Esophagus squamous epithelium (tissue), 5 donors: ENCODE measurements at regions not wholly inside any gene's neighbourhood (a gene's known extent, or its start where the extent isn't known, plus 50 kb on each side); places are given as distances from the start of the nearest gene placed in this dataset.

Experiments used
- DNase-seq: peaks from one replicate; lab custom pipeline; 2025; lab: John Stamatoyannopoulos, UW
- H3K27ac ChIP-seq, 4 donors: fragments of 200-600 bp; sonication (generic); one replicate each; pipeline ENCODE4 v1.5.1; 2016 to 2019; ENCODE audit warnings: mild to moderate bottlenecking in 1 of 4
- H3K27me3 ChIP-seq, 4 donors: fragments of 200-600 bp; sonication (generic); 1 replicate in 3 of 4; 2 replicates in 1 of 4; pipeline versions ENCODE4 v1.5.1 to v1.6.0; 2017 to 2021; ENCODE audit warnings: antibody characterized with exemption in 1 of 4
- H3K36me3 ChIP-seq, 3 donors: fragments of 200-600 bp; sonication (generic); one replicate each; pipeline ENCODE4 v1.5.1; 2016 to 2019
- H3K4me1 ChIP-seq, 3 donors: fragments of 200-600 bp; sonication (generic); one replicate each; pipeline ENCODE4 v1.5.1; 2017 to 2019
- H3K4me3 ChIP-seq, 4 donors: fragments of 200-600 bp; sonication (generic); 1 replicate in 3 of 4; 2 replicates in 1 of 4; pipeline ENCODE4 v1.5.1; 2016 to 2019; ENCODE audit warnings: mild to moderate bottlenecking in 2 of 4, moderate library complexity in 1 of 4
- H3K9me3 ChIP-seq, 3 donors: fragments of 200-600 bp; sonication (generic); one replicate each; pipeline ENCODE4 v1.5.1; 2016 to 2019
- CTCF ChIP-seq, 6 experiments: fragments of 450-650 bp in 4 of 6; fragments of 200-600 bp in 2 of 6; sonication (generic) in 2 of 6; IDR thresholded peaks; one replicate each; pipeline ENCODE4 v1.5.1; 2016 to 2019; ENCODE audit warnings: antibody characterized with exemption in 6 of 6, mild to moderate bottlenecking in 4 of 6, moderate library complexity in 4 of 6
- POLR2A ChIP-seq, 4 donors: fragments of 450-650 bp; IDR thresholded peaks; one replicate each; pipeline ENCODE4 v1.6.1; 2017; ENCODE audit warnings: antibody characterized with exemption in 4 of 4, mild to moderate bottlenecking in 4 of 4, moderate library complexity in 3 of 4
- WGBS, 2 donors: methylation state at CpG; one replicate each; pipeline ENCODE4 v1.1.5; 2018; 5-methylcytosine and 5-hydroxymethylcytosine counted together
- intact Hi-C: fragments of 100-400 bp; cut with DNase I; formaldehyde crosslinking; loops from one replicate; pipeline ENCODE4 v1.15.0; 2022
- donor health status: DM: yes; HTN: yes; CAD: no.

- DNase-seq: no peak
- Histone ChIP-seq H3K36me3 (no peaks in the 10 kb centered on the region), H3K27ac (no peak overlapping the region), H3K4me3 (no peak overlapping the region), H3K9me3 (no peaks in the 10 kb centered on the region), H3K4me1 (no peaks in the 10 kb centered on the region), H3K27me3 (peaks cover 0 to 7% (median 0%) of the 10 kb centered on the region in 4 donors)
- WGBS, 2 donors: 42 to 60% methylated on average over 3 of the region's 3 CpGs
- intact Hi-C loops: no loop called here
- TF ChIP-seq POLR2A (IDR thresholded peaks at IDR 0.05): no peak
- no peak for TF ChIP-seq CTCF (IDR thresholded peaks at IDR 0.05)
Observed at GRCh38 chr3:72698154-72698917, 149.9 kb downstream of the SHQ1 start.

- H3K4me1 ChIP-seq: no peaks in the 10 kb centered on the region
- WGBS, 2 donors: 77 to 81% methylated on average over 2 of the region's 2 CpGs
- no peak for TF ChIP-seq CTCF (IDR thresholded peaks at IDR 0.05)
- no peak for TF ChIP-seq POLR2A (IDR thresholded peaks at IDR 0.05)
- H3K27me3 ChIP-seq: peaks cover 0 to 7% (median 0%) of the 10 kb centered on the region in 4 donors
- no peak overlapping the region for H3K4me3 ChIP-seq
- no peaks in the 10 kb centered on the region for H3K36me3 ChIP-seq
- DNase-seq: no peak
- no peak overlapping the region for H3K27ac ChIP-seq
- no peaks in the 10 kb centered on the region for H3K9me3 ChIP-seq
- intact Hi-C loops: no loop called here
Observed at GRCh38 chr3:72697717-72698116, 150.5 kb downstream of the SHQ1 start.

GRCh38 chr3:72696815-72697214 lies 151.4 kb downstream of the SHQ1 start:
- DNase-seq: no peak
- WGBS, 2 donors: 83 to 90% methylated on average over 5 of the region's 5 CpGs
- Histone ChIP-seq H3K4me3 (no peak overlapping the region), H3K27me3 (peaks cover 0 to 7% (median 0%) of the 10 kb centered on the region in 4 donors), H3K9me3 (no peaks in the 10 kb centered on the region), H3K4me1 (no peaks in the 10 kb centered on the region), H3K27ac (no peak overlapping the region), H3K36me3 (no peaks in the 10 kb centered on the region)
- TF ChIP-seq CTCF (IDR thresholded peaks at IDR 0.05) (no peak), POLR2A (IDR thresholded peaks at IDR 0.05) (no peak)
- intact Hi-C loops: no loop called here

GRCh38 chr3:72694398-72694797 lies 153.8 kb downstream of the SHQ1 start:
- Histone ChIP-seq H3K4me1 (no peaks in the 10 kb centered on the region), H3K9me3 (no peaks in the 10 kb centered on the region), H3K4me3 (no peak overlapping the region), H3K27me3 (peaks cover 0 to 7% (median 0%) of the 10 kb centered on the region in 4 donors), H3K36me3 (no peaks in the 10 kb centered on the region), H3K27ac (no peak overlapping the region)
- DNase-seq: no peak
- TF ChIP-seq CTCF (IDR thresholded peaks at IDR 0.05) (no peak), POLR2A (IDR thresholded peaks at IDR 0.05) (no peak)
- intact Hi-C loops: no loop called here
- 51% methylated on average over 3 to 4 of the region's 6 CpGs for WGBS, 2 donors

GRCh38 chr3:72692990-72693389 lies 155.3 kb downstream of the SHQ1 start:
- DNase-seq: no peak
- H3K27ac ChIP-seq: no peak overlapping the region
- intact Hi-C loops: no loop called here
- WGBS, 2 donors: 57 to 79% methylated on average over 6 to 8 of the region's 9 CpGs
- peaks cover 0 to 7% (median 0%) of the 10 kb centered on the region in 4 donors for H3K27me3 ChIP-seq
- TF ChIP-seq POLR2A (IDR thresholded peaks at IDR 0.05) (no peak), CTCF (IDR thresholded peaks at IDR 0.05) (no peak)
- no peaks in the 10 kb centered on the region for H3K36me3 ChIP-seq
- H3K4me1 ChIP-seq: no peaks in the 10 kb centered on the region
- H3K4me3 ChIP-seq: no peak overlapping the region
- no peaks in the 10 kb centered on the region for H3K9me3 ChIP-seq
